ENCODE measurements at regions not wholly inside any gene's neighbourhood (a gene's known extent, or its start where the extent isn't known, plus 50 kb on each side); places are given as distances from the start of the nearest gene placed in this dataset.

DNA sequence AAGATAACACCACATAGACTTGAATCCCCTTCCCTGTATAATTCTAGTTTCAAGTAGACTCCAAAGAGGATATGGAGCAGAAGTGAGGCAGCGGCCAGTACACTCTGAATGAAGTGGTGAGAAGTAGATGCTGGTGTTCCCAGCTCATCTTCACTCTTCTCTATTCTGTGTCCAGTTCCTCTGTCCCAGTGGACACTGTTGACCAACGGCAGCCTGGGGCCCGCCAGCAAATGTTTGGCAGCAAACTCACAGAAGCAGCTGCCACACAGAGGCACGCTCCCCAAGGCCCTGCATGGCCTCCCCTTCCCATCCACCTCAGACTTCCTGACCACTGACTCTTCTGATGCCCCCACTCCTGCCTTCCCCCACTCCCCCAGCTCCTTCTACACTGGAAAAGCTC is 358.9 kb upstream of the ID4 start:
- peaks cover 8% of the 10 kb centered on the region for H3K27me3 Mint-ChIP-seq (ENCODE audit: low read depth, poor library complexity)
- no peaks in the 10 kb centered on the region for H3K36me3 Mint-ChIP-seq (ENCODE audit: low read depth)
- no peak for DNase-seq
- H3K4me3 Mint-ChIP-seq = no peak overlapping the region
- TF ChIP-seq, protein P1, sequence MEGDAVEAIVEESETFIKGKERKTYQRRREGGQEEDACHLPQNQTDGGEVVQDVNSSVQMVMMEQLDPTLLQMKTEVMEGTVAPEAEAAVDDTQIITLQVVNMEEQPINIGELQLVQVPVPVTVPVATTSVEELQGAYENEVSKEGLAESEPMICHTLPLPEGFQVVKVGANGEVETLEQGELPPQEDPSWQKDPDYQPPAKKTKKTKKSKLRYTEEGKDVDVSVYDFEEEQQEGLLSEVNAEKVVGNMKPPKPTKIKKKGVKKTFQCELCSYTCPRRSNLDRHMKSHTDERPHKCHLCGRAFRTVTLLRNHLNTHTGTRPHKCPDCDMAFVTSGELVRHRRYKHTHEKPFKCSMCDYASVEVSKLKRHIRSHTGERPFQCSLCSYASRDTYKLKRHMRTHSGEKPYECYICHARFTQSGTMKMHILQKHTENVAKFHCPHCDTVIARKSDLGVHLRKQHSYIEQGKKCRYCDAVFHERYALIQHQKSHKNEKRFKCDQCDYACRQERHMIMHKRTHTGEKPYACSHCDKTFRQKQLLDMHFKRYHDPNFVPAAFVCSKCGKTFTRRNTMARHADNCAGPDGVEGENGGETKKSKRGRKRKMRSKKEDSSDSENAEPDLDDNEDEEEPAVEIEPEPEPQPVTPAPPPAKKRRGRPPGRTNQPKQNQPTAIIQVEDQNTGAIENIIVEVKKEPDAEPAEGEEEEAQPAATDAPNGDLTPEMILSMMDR (IDR thresholded peaks at IDR 0.05) = no peak
- no peaks in the 10 kb centered on the region for H3K4me1 Mint-ChIP-seq
- no peak overlapping the region for H3K27ac Mint-ChIP-seq
- H3K9me3 Mint-ChIP-seq = peaks cover 32% of the 10 kb centered on the region

DNA sequence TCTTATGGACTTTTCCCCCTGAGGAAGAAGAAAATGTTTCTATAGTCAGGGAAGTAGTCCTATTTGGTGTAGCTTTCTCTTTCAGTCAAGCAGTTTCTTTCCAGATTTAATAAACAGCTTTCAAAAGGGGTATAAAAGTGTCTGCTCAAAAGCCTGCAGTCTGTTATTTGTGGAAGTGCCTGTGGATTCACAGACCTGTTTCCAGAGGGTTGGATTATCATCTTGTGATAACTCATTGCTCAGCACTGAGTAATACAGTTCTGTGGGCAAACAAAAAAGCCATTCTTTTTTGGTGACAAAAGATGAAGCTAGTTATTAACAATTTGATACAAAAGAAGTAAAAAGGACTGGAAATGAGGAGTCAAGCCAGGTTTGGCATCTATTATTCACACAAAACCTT is 358.2 kb upstream of the ID4 start:
- no peak for DNase-seq
- Mint-ChIP-seq H3K4me1 (no peaks in the 10 kb centered on the region), H3K4me3 (no peak overlapping the region), H3K27ac (no peak overlapping the region), H3K36me3 (ENCODE audit: low read depth) (no peaks in the 10 kb centered on the region), H3K9me3 (peaks cover 36% of the 10 kb centered on the region), H3K27me3 (ENCODE audit: low read depth, poor library complexity) (peaks cover 8% of the 10 kb centered on the region)
- TF ChIP-seq, protein P1 (IDR thresholded peaks at IDR 0.05) = no peak

DNA sequence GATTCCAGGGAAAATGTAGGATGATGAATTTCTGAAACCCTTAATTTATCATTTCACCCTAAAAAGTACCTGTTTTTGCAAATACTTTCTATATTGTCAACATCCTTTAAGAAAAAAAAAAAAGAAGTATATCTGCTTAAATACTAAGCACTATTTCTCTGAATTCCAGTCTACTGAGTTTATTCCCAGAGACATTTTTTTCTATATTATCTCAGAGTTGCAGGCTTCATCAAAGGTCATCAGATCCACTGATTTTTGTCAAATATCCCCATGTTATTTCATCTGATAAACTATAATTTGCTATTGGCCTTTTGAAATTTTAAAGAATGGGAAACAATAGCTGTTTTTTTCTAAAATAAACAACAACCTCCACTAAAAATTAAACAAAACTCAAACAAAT is 357.6 kb upstream of the ID4 start:
- no peak for DNase-seq
- Mint-ChIP-seq H3K4me3 (no peak overlapping the region), H3K36me3 (ENCODE audit: low read depth) (no peaks in the 10 kb centered on the region), H3K4me1 (no peaks in the 10 kb centered on the region), H3K9me3 (peaks cover 40% of the 10 kb centered on the region), H3K27ac (no peak overlapping the region), H3K27me3 (ENCODE audit: low read depth, poor library complexity) (peaks cover 8% of the 10 kb centered on the region)
- TF ChIP-seq, protein P1 (IDR thresholded peaks at IDR 0.05) = no peak

DNA sequence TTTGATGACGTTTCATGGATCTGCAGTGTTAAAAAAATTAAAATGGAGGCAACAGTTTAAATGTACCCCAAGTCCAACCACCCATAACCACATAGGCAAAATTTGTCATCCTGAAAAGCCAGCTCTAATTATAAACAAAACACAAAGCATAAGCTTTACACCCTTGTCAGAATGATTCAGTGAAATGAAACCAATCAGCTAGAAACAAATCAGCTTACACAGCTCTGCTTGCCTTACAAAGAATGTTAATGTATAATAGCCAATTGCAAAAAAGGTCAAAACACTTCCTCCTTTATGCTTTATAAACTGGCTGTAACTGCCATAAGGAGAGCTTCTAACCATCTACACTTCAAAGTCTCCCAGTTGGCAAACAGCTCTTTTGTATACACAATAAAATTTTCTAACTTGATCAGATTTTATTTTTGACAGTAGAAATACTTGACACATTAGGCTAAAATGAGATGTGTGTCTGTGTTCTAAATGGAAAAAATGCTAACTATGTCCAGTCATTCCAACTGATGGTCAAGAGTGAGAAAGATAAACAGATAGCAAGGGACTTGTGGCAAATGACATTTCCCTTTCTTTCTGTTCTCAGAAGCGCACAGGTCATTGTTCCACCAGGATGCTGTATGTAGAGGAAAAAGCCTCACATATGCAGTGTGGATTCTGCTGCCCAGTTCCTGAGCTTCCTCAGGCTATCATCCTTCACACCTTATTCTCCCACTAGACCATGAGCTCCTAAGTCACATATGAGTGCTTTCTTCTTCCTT is 344.3 kb upstream of the ID4 start:
- DNase-seq = no peak
- TF ChIP-seq, protein P1 (IDR thresholded peaks at IDR 0.05) = no peak
- Mint-ChIP-seq H3K36me3 (ENCODE audit: low read depth) (no peaks in the 10 kb centered on the region), H3K9me3 (peaks cover 28% of the 10 kb centered on the region), H3K27ac (no peak overlapping the region), H3K4me1 (peaks cover 5% of the 10 kb centered on the region), H3K4me3 (no peak overlapping the region), H3K27me3 (ENCODE audit: low read depth, poor library complexity) (no peaks in the 10 kb centered on the region)

DNA sequence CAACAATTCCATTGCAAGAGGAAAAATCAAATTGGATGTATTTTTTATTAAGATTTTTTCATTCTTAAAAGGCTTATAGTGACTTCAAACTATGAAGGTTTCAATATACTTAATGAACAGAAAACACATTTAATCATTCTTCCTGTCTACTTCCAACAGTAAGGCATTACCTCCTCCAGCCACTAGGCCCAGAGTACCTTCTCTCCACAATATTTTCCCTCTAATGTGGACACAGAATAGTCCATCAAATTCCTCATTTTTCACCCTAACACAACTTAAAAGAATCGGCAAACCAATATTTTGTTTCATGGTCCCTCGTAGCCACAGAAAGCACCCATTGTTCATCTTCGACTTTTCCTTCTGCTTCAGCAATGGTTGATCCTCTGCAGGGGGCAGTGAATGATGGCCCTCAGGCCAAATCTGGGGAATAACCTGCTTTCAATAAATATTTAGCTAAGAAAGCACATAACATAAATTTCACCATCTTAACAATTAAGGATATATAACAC is 335.4 kb upstream of the ID4 start:
- Mint-ChIP-seq H3K27ac (no peak overlapping the region), H3K36me3 (ENCODE audit: low read depth) (no peaks in the 10 kb centered on the region), H3K4me1 (no peaks in the 10 kb centered on the region), H3K9me3 (peaks cover 69% of the 10 kb centered on the region), H3K27me3 (ENCODE audit: low read depth, poor library complexity) (no peaks in the 10 kb centered on the region), H3K4me3 (no peak overlapping the region)
- TF ChIP-seq, protein P1 (IDR thresholded peaks at IDR 0.05) = no peak
- DNase-seq = no peak

DNA sequence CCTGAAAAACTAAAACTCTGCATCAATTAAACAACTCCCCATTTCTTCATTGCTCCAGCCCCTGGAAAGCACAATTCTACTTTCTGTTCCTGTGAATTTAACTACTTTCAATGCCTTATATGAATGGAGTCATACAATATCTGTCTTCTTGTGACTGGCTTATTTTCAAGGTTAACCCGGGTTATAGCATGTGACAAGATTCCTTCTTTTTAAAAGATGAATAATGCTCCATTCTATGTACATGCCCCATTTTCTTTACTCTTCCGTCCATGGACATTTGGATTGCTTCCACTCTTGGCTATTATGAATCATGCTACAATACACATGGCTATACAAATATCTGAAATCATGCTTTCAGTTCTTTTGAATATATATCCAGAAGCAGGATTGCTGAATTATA is 334.9 kb upstream of the ID4 start:
- no peak overlapping the region for H3K4me3 Mint-ChIP-seq
- H3K36me3 Mint-ChIP-seq (ENCODE audit: low read depth) = no peaks in the 10 kb centered on the region
- peaks cover 74% of the 10 kb centered on the region for H3K9me3 Mint-ChIP-seq
- H3K4me1 Mint-ChIP-seq = no peaks in the 10 kb centered on the region
- DNase-seq = no peak
- H3K27ac Mint-ChIP-seq = no peak overlapping the region
- no peaks in the 10 kb centered on the region for H3K27me3 Mint-ChIP-seq (ENCODE audit: low read depth, poor library complexity)
- TF ChIP-seq, protein P1 (IDR thresholded peaks at IDR 0.05) = no peak

Measured in nephron progenitor cell (in vitro differentiated cells).